ENCODE measurements at regions not wholly inside any gene's neighbourhood (a gene's known extent, or its start where the extent isn't known, plus 50 kb on each side); places are given as distances from the start of the nearest gene placed in this dataset.

DNA sequence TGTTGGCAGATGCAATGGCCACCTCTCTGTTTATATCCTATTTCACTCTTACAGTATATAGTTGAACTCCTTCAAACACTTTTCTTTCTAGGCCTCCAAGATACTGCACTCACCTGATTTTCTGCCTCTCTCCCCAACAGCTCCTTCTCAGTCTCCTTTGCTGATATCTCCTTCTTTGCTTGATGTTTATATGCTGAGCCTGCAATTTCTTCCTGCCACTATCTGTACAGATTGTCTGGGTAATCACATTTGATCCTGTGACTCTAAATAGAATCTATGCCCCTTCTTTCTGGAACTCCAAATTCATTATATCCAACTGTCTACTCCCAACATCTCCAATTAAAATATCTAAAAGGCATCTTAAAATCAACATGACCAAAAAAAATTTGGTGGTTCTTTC is 165.5 kb upstream of the PFN2 start:
- no peak overlapping the region for H2AFZ ChIP-seq (ENCODE audit: low read length)
- H3K9me3 ChIP-seq (ENCODE audit: insufficient read depth in 2 of 2, low read depth in 1 of 2, low read length in 1 of 2) = no peaks in the 10 kb centered on the region
- no peak overlapping the region for H2BK12ac ChIP-seq (ENCODE audit: low read depth, low read length)
- H3K4me3 ChIP-seq (ENCODE audit: extremely low read depth in 1 of 4, insufficient read depth in 2 of 4, low read depth in 3 of 4, low read length in 4 of 4) = no peak overlapping the region
- H3K18ac ChIP-seq (ENCODE audit: extremely low read depth, low read length) = no peak overlapping the region
- no peak overlapping the region for H2AK5ac ChIP-seq (ENCODE audit: low read depth, low read length)
- no peak overlapping the region for H2BK5ac ChIP-seq (ENCODE audit: low read depth, low read length)
- H3K27me3 ChIP-seq (replicated peaks in 1 of 4; ENCODE audit: control insufficient read depth in 3 of 4, extremely low read depth in 1 of 4, insufficient read depth in 3 of 4, low read length in 3 of 4) = no peaks in the 10 kb centered on the region
- no peaks in the 10 kb centered on the region for H4K20me1 ChIP-seq (replicated peaks in 1 of 2; ENCODE audit: control insufficient read depth in 1 of 2, insufficient read depth in 2 of 2, low read length in 2 of 2)
- no peak overlapping the region for H3K14ac ChIP-seq (ENCODE audit: insufficient read length)
- no peak overlapping the region for H3K23ac ChIP-seq (ENCODE audit: insufficient read length)
- peaks cover 0 to 4% (median 1%) of the 10 kb centered on the region in 4 experiments; a peak in 4 of 7 replicates for H3K4me1 ChIP-seq (replicated peaks in 1 of 4; ENCODE audit: control insufficient read depth in 3 of 4, insufficient read depth in 4 of 4, low read length in 3 of 4)
- H3K36me3 ChIP-seq (ENCODE audit: control insufficient read depth in 2 of 4, insufficient read depth in 4 of 4, low read length in 3 of 4) = no peaks in the 10 kb centered on the region
- H2BK120ac ChIP-seq (replicated peaks; ENCODE audit: low read depth, low read length) = no peak overlapping the region
- no peak overlapping the region for H2BK20ac ChIP-seq (ENCODE audit: low read length)
- H3K79me1 ChIP-seq (ENCODE audit: low read depth, low read length) = no peaks in the 10 kb centered on the region
- no peaks in the 10 kb centered on the region for H3K79me2 ChIP-seq (ENCODE audit: control insufficient read depth in 1 of 2, insufficient read depth in 2 of 2, low read length in 2 of 2)
- H2BK15ac ChIP-seq (ENCODE audit: low read length) = no peak overlapping the region
- FAIRE-seq = no peak
- H4K91ac ChIP-seq (replicated peaks; ENCODE audit: insufficient read length, low read length) = no peak overlapping the region
- CTCF ChIA-PET (ENCODE audit: partially characterized antibody) = interaction anchor here (0.7 kb wide), 1 partner anchor 15 kb away, joined by 3 read pairs; no protein-coding TSS in a partner anchor
- no peak overlapping the region for H3K4me2 ChIP-seq (ENCODE audit: insufficient read depth in 1 of 2, low read depth in 2 of 2, low read length in 2 of 2)
- H4K8ac ChIP-seq (ENCODE audit: extremely low read depth, insufficient read depth, low read length) = no peak overlapping the region
- H3K9ac ChIP-seq (replicated peaks in 1 of 4; ENCODE audit: extremely low read depth in 1 of 4, low read depth in 3 of 4, low read length in 3 of 4) = no peak overlapping the region
- no peak for DNase-seq (ENCODE audit: low read depth in 1 of 2, low spot score in 2 of 2)
- H3K4ac ChIP-seq (replicated peaks; ENCODE audit: insufficient read length, low read depth, low read length) = no peak overlapping the region
- POLR2A ChIA-PET (ENCODE audit: partially characterized antibody) = no interaction called here
- no peak overlapping the region for H3K27ac ChIP-seq (ENCODE audit: low read depth, low read length)
- H3K23me2 ChIP-seq (ENCODE audit: low read depth, low read length) = no peaks in the 10 kb centered on the region
- H3K56ac ChIP-seq (replicated peaks; ENCODE audit: insufficient read length, low read depth, low read length) = no peak overlapping the region
- H4K5ac ChIP-seq (ENCODE audit: insufficient read length, low read depth, low read length) = no peak overlapping the region
- TF ChIP-seq, protein P1, sequence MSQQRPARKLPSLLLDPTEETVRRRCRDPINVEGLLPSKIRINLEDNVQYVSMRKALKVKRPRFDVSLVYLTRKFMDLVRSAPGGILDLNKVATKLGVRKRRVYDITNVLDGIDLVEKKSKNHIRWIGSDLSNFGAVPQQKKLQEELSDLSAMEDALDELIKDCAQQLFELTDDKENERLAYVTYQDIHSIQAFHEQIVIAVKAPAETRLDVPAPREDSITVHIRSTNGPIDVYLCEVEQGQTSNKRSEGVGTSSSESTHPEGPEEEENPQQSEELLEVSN (IDR thresholded peaks at IDR 0.05) = no peak
- TF ChIP-seq EZH2 (IDR thresholded peaks at IDR 0.05; ENCODE audit: low read depth, low read length, severe bottlenecking) (no peak), YY1 (IDR thresholded peaks at IDR 0.05; ENCODE audit: low read depth, low read length) (no peak), BCL11A (IDR thresholded peaks at IDR 0.05; ENCODE audit: low read depth in 2 of 2, low read length in 2 of 2) (no peak), TCF12 (IDR thresholded peaks at IDR 0.05; ENCODE audit: low read depth, low read length) (no peak)
